ENCODE measurements at regions not wholly inside any gene's neighbourhood (a gene's known extent, or its start where the extent isn't known, plus 50 kb on each side); places are given as distances from the start of the nearest gene placed in this dataset.
"Not testable (repeated sequence)": the region's sequence is repeated elsewhere in the genome, so short reads cannot be mapped to it uniquely, and the experiment has no call there.

DNA sequence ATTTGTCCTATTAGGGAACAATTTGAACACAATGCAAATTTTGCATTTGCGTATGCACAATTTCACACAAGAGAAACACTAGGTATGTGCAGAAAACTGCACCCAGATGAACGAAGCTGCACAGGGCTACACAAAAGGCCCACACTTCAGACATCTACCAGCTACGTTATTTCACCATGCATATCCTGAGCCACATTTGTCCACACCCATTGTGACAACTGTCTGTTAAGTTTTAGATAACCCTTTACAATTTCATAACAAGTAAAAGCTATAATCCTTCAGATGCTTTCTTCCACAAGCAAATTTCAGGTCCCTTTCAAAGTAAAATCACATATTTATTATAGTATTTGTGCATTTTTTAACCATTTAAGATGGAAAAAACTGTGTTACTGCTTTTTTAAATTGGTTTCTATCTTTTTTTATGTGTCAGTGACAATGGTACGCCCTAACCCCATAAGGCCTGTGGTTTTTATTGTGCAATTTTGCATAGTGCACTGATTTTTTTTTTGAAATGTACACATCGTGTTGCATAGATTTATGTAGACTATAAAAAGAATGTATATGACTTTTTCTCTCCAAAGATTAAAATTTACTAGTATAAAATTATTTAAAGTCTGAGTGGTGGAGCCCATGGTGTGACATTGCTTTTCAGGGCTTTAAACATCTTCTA, 87.8 kb upstream of the BTG1 start:
- no peak for ATAC-seq
- no peaks in the 10 kb centered on the region for H3K9me3 ChIP-seq
- DNase-seq (ENCODE audit: low read depth in 1 of 2, low spot score in 1 of 2) = no peak
- H3K4me3 ChIP-seq = no peak overlapping the region
- no peak overlapping the region for H3K4me2 ChIP-seq
- 86% methylated on average over 5 of the region's 5 CpGs for WGBS (ENCODE audit: missing lambda C conversion rate)
- TF ChIP-seq RAD21 (conservative IDR thresholded peaks at IDR 0.05 in 1 of 2, IDR thresholded peaks at IDR 0.05 in 1 of 2) (no peak), HOXA7 (CRISPR knock-in tag; IDR thresholded peaks at IDR 0.05) (no peak), CHD4 (IDR thresholded peaks at IDR 0.05; ENCODE audit: borderline replicate concordance) (no peak), ATOH8 (CRISPR knock-in tag; IDR thresholded peaks at IDR 0.05; ENCODE audit: low read depth) (no peak), MAX (IDR thresholded peaks at IDR 0.05) (no peak), FOSL2 (IDR thresholded peaks at IDR 0.05) (no peak), FOSL2 (CRISPR knock-in tag; IDR thresholded peaks at IDR 0.05) (no peak), NR3C1 (IDR thresholded peaks at IDR 0.05) (no peak), SMC3 (IDR thresholded peaks at IDR 0.05) (no peak), HEYL (CRISPR knock-in tag; IDR thresholded peaks at IDR 0.05) (no peak), RARB (CRISPR knock-in tag; IDR thresholded peaks at IDR 0.05) (no peak)
- TF ChIP-seq, protein P1, sequence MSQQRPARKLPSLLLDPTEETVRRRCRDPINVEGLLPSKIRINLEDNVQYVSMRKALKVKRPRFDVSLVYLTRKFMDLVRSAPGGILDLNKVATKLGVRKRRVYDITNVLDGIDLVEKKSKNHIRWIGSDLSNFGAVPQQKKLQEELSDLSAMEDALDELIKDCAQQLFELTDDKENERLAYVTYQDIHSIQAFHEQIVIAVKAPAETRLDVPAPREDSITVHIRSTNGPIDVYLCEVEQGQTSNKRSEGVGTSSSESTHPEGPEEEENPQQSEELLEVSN (IDR thresholded peaks at IDR 0.05; ENCODE audit: borderline replicate concordance, low read depth) = no peak
- POLR2A ChIA-PET = interaction anchor here (0.9 kb wide), 1 partner anchor 88 kb away, joined by 3 read pairs; the partner anchor contains the start of gene BTG1
- H3K4me1 ChIP-seq = no peaks in the 10 kb centered on the region
- CTCF ChIA-PET = no interaction called here
- no peak for FAIRE-seq
- no peak overlapping the region for H3K27ac ChIP-seq

DNA sequence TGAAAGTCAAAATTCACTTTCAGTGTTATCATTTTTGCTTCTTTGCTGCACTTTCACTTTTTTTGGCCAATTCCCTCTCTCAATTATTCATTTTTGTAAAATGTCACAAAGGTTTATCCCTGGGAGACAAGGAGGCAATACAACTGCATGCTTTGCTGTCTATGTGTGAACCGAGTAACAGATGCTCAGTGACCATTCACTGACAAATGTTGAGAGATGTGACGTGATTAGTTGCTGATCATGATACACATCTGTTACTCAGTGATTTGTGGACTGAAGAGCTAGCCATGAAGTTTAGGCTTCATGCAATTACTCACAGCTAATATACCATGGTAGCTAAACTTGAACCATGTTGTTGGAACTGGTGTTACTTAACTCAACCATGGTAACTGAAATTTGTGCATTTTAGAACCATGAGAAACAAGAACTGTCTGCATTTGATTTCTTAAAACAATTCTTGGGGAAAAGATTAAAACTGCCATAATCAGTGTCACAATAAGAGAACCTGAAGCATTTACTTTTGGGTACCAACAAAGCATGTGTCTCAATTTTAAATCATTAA, 86.8 kb upstream of the BTG1 start:
- DNase-seq (ENCODE audit: low read depth in 1 of 2, low spot score in 1 of 2); H3K9me3 ChIP-seq; H3K4me3 ChIP-seq; ATAC-seq; H3K4me1 ChIP-seq; H3K4me2 ChIP-seq; POLR2A ChIA-PET; CTCF ChIA-PET; FAIRE-seq; H3K27ac ChIP-seq: not testable (repeated sequence)
- WGBS (ENCODE audit: missing lambda C conversion rate) = 100% methylated on average over 1 of the region's 2 CpGs

DNA sequence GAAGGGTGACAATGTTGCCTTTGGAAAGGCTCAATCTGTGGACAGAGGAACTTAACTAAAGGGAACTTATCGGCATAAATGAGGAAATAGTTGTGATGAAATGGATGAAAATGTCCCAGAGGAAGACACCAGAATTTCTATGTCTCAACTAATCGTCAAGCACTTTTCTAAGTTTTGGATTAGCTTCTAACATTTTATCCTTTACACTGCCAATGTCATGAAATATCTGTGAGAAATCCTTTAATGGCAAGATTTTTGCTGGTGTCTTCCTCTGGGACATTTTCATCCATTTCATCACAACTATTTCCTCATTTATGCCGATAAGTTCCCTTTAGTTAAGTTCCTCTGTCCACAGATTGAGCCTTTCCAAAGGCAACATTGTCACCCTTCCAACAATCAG, 86.3 kb upstream of the BTG1 start:
- POLR2A ChIA-PET = not testable (repeated sequence)
- CTCF ChIA-PET = interaction anchor here (1.2 to 1.8 kb wide), 2 partner anchors 10 kb away, joined by 3 to 4 read pairs; no protein-coding TSS in a partner anchor
- FAIRE-seq = peak; percentile 99

DNA sequence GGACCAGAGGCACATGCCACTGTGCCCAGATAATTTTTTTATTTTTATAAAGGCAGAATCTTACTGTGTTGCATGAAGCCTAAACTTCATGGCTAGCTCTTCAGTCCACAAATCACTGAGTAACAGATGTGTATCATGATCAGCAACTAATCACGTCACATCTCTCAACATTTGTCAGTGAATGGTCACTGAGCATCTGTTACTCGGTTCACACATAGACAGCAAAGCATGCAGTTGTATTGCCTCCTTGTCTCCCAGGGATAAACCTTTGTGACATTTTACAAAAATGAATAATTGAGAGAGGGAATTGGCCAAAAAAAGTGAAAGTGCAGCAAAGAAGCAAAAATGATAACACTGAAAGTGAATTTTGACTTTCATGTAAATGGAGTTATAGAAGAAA, 85.9 kb upstream of the BTG1 start:
- CTCF ChIA-PET = interaction anchor here (1.2 to 1.8 kb wide), 2 partner anchors 10 kb away, joined by 3 to 4 read pairs; no protein-coding TSS in a partner anchor
- H3K4me3 ChIP-seq; DNase-seq (ENCODE audit: low read depth in 1 of 2, low spot score in 1 of 2); H3K4me1 ChIP-seq; H3K4me2 ChIP-seq; H3K9me3 ChIP-seq; ATAC-seq; POLR2A ChIA-PET; H3K27ac ChIP-seq: not testable (repeated sequence)
- 88% methylated on average over 1 of the region's 2 CpGs for WGBS (ENCODE audit: missing lambda C conversion rate)
- FAIRE-seq = peak; percentile 87

More for the DNA sequence above, 86.3 kb upstream of the BTG1 start:
- not testable (repeated sequence) for H3K4me3 ChIP-seq; H3K9me3 ChIP-seq; H3K4me2 ChIP-seq; H3K27ac ChIP-seq; ATAC-seq; DNase-seq (ENCODE audit: low read depth in 1 of 2, low spot score in 1 of 2); H3K4me1 ChIP-seq
- WGBS (ENCODE audit: missing lambda C conversion rate) = 80% methylated on average over 3 of the region's 3 CpGs

- FAIRE-seq (no peak), ATAC-seq (no peak), DNase-seq (ENCODE audit: low read depth in 1 of 2, low spot score in 1 of 2) (no peak)
- H3K4me2 ChIP-seq = no peak overlapping the region
- CTCF ChIA-PET = no interaction called here
- peaks cover 9% of the 10 kb centered on the region for H3K4me1 ChIP-seq
- no peak overlapping the region for H3K4me3 ChIP-seq
- H3K9me3 ChIP-seq = no peaks in the 10 kb centered on the region
- WGBS (ENCODE audit: missing lambda C conversion rate) = 81% methylated on average over 2 of the region's 2 CpGs
- POLR2A ChIA-PET = no interaction called here
- H3K27ac ChIP-seq = no peak overlapping the region
- TF ChIP-seq FOSL2 (IDR thresholded peaks at IDR 0.05) (no peak), FOSL2 (CRISPR knock-in tag; IDR thresholded peaks at IDR 0.05) (no peak), CHD2 (IDR thresholded peaks at IDR 0.05; ENCODE audit: low read length, partially characterized antibody) (no peak), HOXB13 (CRISPR knock-in tag; IDR thresholded peaks at IDR 0.05; ENCODE audit: low read depth) (no peak), RCOR1 (IDR thresholded peaks at IDR 0.05; ENCODE audit: low read depth, low read length) (no peak), HDAC2 (IDR thresholded peaks at IDR 0.05) (no peak), MYC (IDR thresholded peaks at IDR 0.05; ENCODE audit: borderline replicate concordance, low read length) (no peak), ZFP36 (IDR thresholded peaks at IDR 0.05; ENCODE audit: borderline replicate concordance, partially characterized antibody) (no peak), SREBF2 (IDR thresholded peaks at IDR 0.05) (no peak), HES2 (IDR thresholded peaks at IDR 0.05) (no peak), ESRRA (IDR thresholded peaks at IDR 0.05; ENCODE audit: borderline replicate concordance, low read length) (no peak)
- TF ChIP-seq, protein P2, sequence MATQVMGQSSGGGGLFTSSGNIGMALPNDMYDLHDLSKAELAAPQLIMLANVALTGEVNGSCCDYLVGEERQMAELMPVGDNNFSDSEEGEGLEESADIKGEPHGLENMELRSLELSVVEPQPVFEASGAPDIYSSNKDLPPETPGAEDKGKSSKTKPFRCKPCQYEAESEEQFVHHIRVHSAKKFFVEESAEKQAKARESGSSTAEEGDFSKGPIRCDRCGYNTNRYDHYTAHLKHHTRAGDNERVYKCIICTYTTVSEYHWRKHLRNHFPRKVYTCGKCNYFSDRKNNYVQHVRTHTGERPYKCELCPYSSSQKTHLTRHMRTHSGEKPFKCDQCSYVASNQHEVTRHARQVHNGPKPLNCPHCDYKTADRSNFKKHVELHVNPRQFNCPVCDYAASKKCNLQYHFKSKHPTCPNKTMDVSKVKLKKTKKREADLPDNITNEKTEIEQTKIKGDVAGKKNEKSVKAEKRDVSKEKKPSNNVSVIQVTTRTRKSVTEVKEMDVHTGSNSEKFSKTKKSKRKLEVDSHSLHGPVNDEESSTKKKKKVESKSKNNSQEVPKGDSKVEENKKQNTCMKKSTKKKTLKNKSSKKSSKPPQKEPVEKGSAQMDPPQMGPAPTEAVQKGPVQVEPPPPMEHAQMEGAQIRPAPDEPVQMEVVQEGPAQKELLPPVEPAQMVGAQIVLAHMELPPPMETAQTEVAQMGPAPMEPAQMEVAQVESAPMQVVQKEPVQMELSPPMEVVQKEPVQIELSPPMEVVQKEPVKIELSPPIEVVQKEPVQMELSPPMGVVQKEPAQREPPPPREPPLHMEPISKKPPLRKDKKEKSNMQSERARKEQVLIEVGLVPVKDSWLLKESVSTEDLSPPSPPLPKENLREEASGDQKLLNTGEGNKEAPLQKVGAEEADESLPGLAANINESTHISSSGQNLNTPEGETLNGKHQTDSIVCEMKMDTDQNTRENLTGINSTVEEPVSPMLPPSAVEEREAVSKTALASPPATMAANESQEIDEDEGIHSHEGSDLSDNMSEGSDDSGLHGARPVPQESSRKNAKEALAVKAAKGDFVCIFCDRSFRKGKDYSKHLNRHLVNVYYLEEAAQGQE (IDR thresholded peaks at IDR 0.05) = no peak
Observed at GRCh38 chr12:92229381-92229780, 83.7 kb upstream of the BTG1 start.

Data from A549 (cell line).